ENCODE measurements at regions not wholly inside any gene's neighbourhood (a gene's known extent, or its start where the extent isn't known, plus 50 kb on each side); places are given as distances from the start of the nearest gene placed in this dataset.

- no peak overlapping the region for H3K4me3 ChIP-seq (ENCODE audit: control insufficient read depth, low read depth, low read length)
- no peak for DNase-seq (ENCODE audit: low read depth)
- no peak for TF ChIP-seq CTCF (conservative IDR thresholded peaks at IDR 0.05; ENCODE audit: control insufficient read depth, insufficient read depth, low read depth, low read length)
Measured at GRCh38 chr9:14389657-14390056, 75.7 kb upstream of the NFIB start.

GRCh38 chr9:14389146-14389545 lies 75.2 kb upstream of the NFIB start:
- TF ChIP-seq CTCF (conservative IDR thresholded peaks at IDR 0.05; ENCODE audit: control insufficient read depth, insufficient read depth, low read depth, low read length): no peak
- no peak overlapping the region for H3K4me3 ChIP-seq (ENCODE audit: control insufficient read depth, low read depth, low read length)
- peak; percentile 60 for DNase-seq (ENCODE audit: low read depth)

GRCh38 chr9:14383773-14384172 lies 69.8 kb upstream of the NFIB start:
- TF ChIP-seq CTCF (conservative IDR thresholded peaks at IDR 0.05; ENCODE audit: control insufficient read depth, insufficient read depth, low read depth, low read length): no peak
- DNase-seq (ENCODE audit: low read depth): no peak
- no peak overlapping the region for H3K4me3 ChIP-seq (ENCODE audit: control insufficient read depth, low read depth, low read length)

- peak; percentile 49 for DNase-seq (ENCODE audit: low read depth)
- no peak overlapping the region for H3K4me3 ChIP-seq (ENCODE audit: control insufficient read depth, low read depth, low read length)
- no peak for TF ChIP-seq CTCF (conservative IDR thresholded peaks at IDR 0.05; ENCODE audit: control insufficient read depth, insufficient read depth, low read depth, low read length)
Measured at GRCh38 chr9:14383294-14383693, 69.4 kb upstream of the NFIB start.

GRCh38 chr9:14380061-14380836 lies 66.3 kb upstream of the NFIB start:
- no peak overlapping the region for H3K4me3 ChIP-seq (ENCODE audit: control insufficient read depth, low read depth, low read length)
- DNase-seq (ENCODE audit: low read depth): no peak
- no peak for TF ChIP-seq CTCF (conservative IDR thresholded peaks at IDR 0.05; ENCODE audit: control insufficient read depth, insufficient read depth, low read depth, low read length)

- no peak for TF ChIP-seq CTCF (conservative IDR thresholded peaks at IDR 0.05; ENCODE audit: control insufficient read depth, insufficient read depth, low read depth, low read length)
- no peak overlapping the region for H3K4me3 ChIP-seq (ENCODE audit: control insufficient read depth, low read depth, low read length)
- no peak for DNase-seq (ENCODE audit: low read depth)
Measured at GRCh38 chr9:14379280-14379679, 65.3 kb upstream of the NFIB start.
